Lung (tissue), 11 donors: ENCODE measurements at regions not wholly inside any gene's neighbourhood (a gene's known extent, or its start where the extent isn't known, plus 50 kb on each side); places are given as distances from the start of the nearest gene placed in this dataset.

ENCODE experiments used
- ATAC-seq: fragments of 200-7000 bp; cut with Tn5 transposase; one replicate; pipeline ENCODE4 v1.9.1; 2020; ENCODE audit warnings: moderate number of reproducible peaks; ENCODE audit not compliant: insufficient read depth, low FRiP score
- DNase-seq, 3 donors: peaks; one replicate each; pipeline ENCODE4 v3.0.0-alpha.2; 2013 to 2017
- H3K27ac ChIP-seq, 2 donors: one replicate each; pipeline ENCODE4 v1.5.1; 2013; ENCODE audit warnings: mild to moderate bottlenecking in 2 of 2, moderate library complexity in 2 of 2, control low read depth in 1 of 2, inconsistent platforms in 1 of 2, low read depth in 1 of 2, low read length in 1 of 2
- H3K27me3 ChIP-seq, 3 donors: one replicate each; pipeline ENCODE4 v1.5.1; 2013; ENCODE audit warnings: low read length in 2 of 3; ENCODE audit not compliant: control insufficient read depth in 3 of 3, insufficient read depth in 3 of 3
- H3K36me3 ChIP-seq, 4 donors: one replicate each; pipeline ENCODE4 v1.5.1; 2013; ENCODE audit warnings: low read length in 4 of 4, mild to moderate bottlenecking in 1 of 4, moderate library complexity in 1 of 4; ENCODE audit not compliant: control insufficient read depth in 4 of 4, insufficient read depth in 4 of 4
- H3K4me1 ChIP-seq, 5 donors: one replicate each; pipeline ENCODE4 v1.5.1; 2013; ENCODE audit warnings: low read length in 5 of 5, mild to moderate bottlenecking in 2 of 5, moderate library complexity in 1 of 5; ENCODE audit not compliant: control insufficient read depth in 5 of 5, insufficient read depth in 5 of 5
- H3K4me3 ChIP-seq: one replicate; pipeline ENCODE4 v1.5.1; 2013; ENCODE audit warnings: mild to moderate bottlenecking, control low read depth, moderate library complexity
- H3K9ac ChIP-seq, 2 donors: one replicate each; pipeline ENCODE4 v1.5.1; 2013; ENCODE audit warnings: low read length in 2 of 2, control low read depth in 1 of 2; ENCODE audit not compliant: insufficient read depth in 1 of 2
- H3K9me3 ChIP-seq, 4 donors: one replicate each; pipeline ENCODE4 v1.5.1; 2013; ENCODE audit warnings: low read length in 3 of 4, mild to moderate bottlenecking in 1 of 4, moderate library complexity in 1 of 4; ENCODE audit not compliant: control insufficient read depth in 4 of 4, insufficient read depth in 3 of 4
- WGBS, 2 donors: extraction: QIAGEN DNeasy Blood & Tissue Kit; methylation state at CpG; one replicate each; pipeline ENCODE4 v1.1.7; 2013; 5-methylcytosine and 5-hydroxymethylcytosine counted together
- TF ChIP-seq, protein P1 (sequence below): IDR thresholded peaks from 2 replicates; pipeline ENCODE4 v1.5.1; 2012; ENCODE audit warnings: mild to moderate bottlenecking; ENCODE audit errors: control extremely low read depth, extremely low read depth
- donor health status: control.
- donor health status: control.
- donor health status: Bipolar disorder and iron deficiency.
- donor health status: healthy.
- donor health status: DM: yes; HTN: yes; CAD: no.

DNA sequence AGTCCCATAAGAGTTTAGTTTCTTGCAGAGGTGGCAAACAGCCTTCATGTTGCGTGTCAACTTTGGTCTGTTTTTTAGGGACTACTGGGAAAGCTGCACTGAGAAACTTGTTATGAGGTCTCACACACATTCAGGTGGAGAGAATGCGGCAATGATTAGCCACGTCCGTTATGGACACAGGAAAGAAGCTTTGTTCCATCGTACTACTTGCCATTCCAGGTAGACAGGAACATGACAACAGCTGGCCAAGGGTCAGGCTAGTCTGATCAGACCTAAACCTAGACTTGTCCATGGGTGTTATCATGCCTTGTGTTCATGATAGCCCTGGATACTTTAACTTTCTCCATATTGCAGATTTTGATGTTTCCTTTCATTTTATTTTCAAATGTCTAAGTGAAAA is 113.2 kb downstream of the ZNF608 start:
- DNase-seq: no peak
- ATAC-seq: no peak
- Histone ChIP-seq H3K9me3 (peaks cover 0 to 3% (median 0%) of the 10 kb centered on the region in 4 donors), H3K4me1 (peaks cover 0 to 39% (median 9%) of the 10 kb centered on the region in 5 donors), H3K27me3 (no peaks in the 10 kb centered on the region), H3K36me3 (peaks cover 0 to 19% (median 5%) of the 10 kb centered on the region in 4 donors), H3K4me3 (no peak overlapping the region), H3K9ac (no peak overlapping the region), H3K27ac (no peak overlapping the region)
- 90 to 94% methylated on average over 5 of the region's 5 CpGs for WGBS, 2 donors
- TF ChIP-seq, protein P1, sequence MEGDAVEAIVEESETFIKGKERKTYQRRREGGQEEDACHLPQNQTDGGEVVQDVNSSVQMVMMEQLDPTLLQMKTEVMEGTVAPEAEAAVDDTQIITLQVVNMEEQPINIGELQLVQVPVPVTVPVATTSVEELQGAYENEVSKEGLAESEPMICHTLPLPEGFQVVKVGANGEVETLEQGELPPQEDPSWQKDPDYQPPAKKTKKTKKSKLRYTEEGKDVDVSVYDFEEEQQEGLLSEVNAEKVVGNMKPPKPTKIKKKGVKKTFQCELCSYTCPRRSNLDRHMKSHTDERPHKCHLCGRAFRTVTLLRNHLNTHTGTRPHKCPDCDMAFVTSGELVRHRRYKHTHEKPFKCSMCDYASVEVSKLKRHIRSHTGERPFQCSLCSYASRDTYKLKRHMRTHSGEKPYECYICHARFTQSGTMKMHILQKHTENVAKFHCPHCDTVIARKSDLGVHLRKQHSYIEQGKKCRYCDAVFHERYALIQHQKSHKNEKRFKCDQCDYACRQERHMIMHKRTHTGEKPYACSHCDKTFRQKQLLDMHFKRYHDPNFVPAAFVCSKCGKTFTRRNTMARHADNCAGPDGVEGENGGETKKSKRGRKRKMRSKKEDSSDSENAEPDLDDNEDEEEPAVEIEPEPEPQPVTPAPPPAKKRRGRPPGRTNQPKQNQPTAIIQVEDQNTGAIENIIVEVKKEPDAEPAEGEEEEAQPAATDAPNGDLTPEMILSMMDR: no peak

DNA sequence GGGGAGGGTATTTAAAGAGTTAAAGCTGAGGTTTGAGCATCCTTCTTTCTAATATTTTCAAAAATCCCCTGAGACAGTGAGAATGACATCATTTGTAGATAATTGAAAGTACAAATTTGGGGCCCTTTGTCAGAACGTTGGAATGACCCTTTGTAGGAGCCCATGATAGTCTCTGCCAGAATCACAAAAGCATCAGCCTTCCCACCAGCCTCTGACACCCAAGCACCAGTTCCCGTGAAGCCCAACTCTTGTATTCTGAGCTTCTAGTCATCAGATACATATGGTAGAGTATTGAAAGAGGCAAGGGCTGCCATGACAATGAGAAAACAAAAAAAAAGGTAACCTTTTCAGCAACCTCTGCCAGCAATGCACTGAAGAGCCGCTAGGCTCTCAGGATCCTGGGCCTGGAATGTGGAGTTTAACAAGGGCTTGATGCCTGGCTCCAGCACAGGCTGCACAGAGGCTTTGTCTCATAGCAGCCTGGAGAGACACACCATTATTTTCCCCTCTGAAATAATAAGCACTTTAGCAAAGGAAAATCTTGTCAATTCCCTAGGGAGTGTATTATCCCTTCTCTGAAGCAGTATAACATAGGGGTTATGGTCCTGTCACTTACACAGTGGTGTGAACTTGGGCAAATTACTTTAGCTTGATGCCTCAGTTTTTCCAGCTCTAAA is 114.4 kb downstream of the ZNF608 start:
- Histone ChIP-seq H3K27me3 (no peaks in the 10 kb centered on the region), H3K9me3 (peaks cover 0 to 3% (median 0%) of the 10 kb centered on the region in 4 donors), H3K36me3 (peaks cover 0 to 16% (median 5%) of the 10 kb centered on the region in 4 donors), H3K4me1 (peaks cover 0 to 35% (median 9%) of the 10 kb centered on the region in 5 donors), H3K4me3 (no peak overlapping the region), H3K27ac (no peak overlapping the region), H3K9ac (no peak overlapping the region)
- TF ChIP-seq, protein P1: no peak
- ATAC-seq (no peak), DNase-seq (peak in 1 of 3 donors; percentile 34)
- 64 to 86% methylated on average over 3 of the region's 3 CpGs for WGBS, 2 donors

DNA sequence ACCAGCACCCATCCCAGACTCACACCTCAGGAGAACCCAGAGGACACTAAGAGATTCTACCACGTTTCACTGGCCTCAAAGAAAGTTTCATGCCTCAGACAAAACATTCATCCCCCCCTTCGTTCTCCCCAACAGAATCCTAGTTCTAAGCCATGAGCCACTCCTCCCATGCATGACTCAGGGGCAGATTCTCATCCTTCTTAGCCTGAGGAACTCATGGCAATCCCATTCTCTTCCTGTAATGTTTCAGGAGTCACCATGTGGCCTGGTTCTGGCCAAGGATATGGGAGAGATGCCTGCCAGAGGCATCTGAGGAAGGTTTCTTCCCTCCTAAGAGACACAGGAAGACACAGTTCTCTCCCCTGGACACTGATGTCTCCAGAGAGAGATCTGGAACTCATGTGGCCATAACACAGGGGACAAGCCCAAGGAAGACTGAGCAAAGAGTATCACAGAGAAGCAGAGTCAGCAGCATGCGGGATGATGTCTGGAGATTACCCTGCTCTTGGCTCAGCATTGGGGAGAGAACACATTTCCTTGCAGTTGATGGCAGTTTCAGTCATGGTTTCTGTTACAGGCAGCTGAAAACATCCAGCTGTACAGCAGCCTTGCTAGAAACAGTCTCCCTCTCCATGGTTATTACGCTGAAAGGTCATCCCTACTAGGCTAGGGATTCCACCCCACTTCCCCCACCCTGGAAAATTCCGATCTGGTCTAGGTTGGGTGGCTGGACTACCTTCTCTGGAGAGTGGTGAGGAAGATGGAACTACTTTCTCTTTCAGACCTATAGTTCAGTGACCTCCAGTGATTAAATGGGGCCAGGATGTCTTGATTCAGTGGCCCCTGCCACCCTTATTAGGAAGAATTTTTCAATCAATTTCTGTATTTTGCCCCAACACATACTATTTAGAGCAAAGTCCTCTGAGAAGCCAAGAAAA is 115.4 kb downstream of the ZNF608 start:
- DNase-seq: peak; percentile 70 to 94 (median 88)
- WGBS, 2 donors: 81 to 87% methylated on average over 5 of the region's 5 CpGs
- H3K9ac ChIP-seq: no peak overlapping the region
- peaks cover 0 to 28% (median 9%) of the 10 kb centered on the region in 5 donors for H3K4me1 ChIP-seq
- no peak overlapping the region for H3K4me3 ChIP-seq
- no peak for ATAC-seq
- peak overlapping the region in 1 of 2 donors; percentile 23 for H3K27ac ChIP-seq
- H3K9me3 ChIP-seq: peaks cover 0 to 3% (median 0%) of the 10 kb centered on the region in 4 donors
- peaks cover 0 to 11% (median 5%) of the 10 kb centered on the region in 4 donors for H3K36me3 ChIP-seq
- H3K27me3 ChIP-seq: no peaks in the 10 kb centered on the region
- TF ChIP-seq, protein P1: no peak
